Stimulated activated naive CD8-positive, alpha-beta T cell treated with anti-CD3 and anti-CD28 coated beads, Interleukin-15, Interleukin-2, amounts not matched to agents 100 U/mL and 50 U/mL, for 24 hours (primary cell): ENCODE measurements at regions not wholly inside any gene's neighbourhood (a gene's known extent, or its start where the extent isn't known, plus 50 kb on each side); places are given as distances from the start of the nearest gene placed in this dataset.

Source experiments
- ATAC-seq: fragments of 150-1000 bp; cut with Tn5 transposase; one replicate; pipeline ENCODE4 v1.10.0; 2021
- DNase-seq: peaks from one replicate; pipeline ENCODE4 v3.0.0; 2021

DNA sequence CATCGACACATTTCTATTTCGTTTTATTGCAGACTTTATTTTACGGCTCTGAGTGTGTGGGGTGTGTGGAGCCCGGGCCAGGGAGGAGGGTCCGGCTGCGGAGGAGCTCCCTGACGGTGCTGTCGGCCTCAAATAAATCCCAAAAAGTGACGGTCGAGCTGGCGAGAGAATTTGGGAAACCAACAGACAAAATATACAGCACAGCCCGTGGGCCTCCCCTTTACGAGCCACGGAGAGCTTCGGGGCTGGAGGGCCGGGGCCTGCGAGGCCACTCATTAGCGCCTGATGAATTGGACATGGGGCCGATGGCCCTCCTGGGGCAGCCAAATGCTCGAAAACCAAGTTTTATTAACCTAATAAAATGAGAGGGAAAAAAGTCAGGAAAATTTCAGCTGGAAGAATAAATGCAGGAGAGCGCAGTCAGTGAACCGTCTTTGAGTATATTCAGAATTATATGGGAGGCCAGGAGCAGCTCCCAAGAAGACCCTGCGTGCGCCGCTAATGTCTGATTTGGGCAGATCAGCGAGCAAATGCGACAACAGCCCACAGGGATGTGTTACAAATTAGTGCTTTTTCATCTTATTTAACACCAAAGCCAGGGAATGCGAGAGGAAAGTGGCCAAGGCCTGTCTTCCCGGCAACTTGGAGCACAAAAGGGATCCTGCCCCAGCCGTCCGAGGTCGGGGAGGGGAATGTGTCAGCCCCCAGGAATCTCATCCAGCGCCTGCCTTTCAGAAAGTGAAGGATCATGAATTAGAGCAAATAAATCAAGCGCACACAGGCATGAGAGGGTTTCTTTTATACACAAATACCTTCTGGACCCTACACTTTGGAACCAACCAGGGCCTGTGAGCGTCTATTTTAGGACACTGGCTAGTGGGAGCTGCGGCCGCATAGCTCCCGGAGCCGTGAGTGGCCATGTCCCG, 249.1 kb downstream of the C16orf95 start:
- ATAC-seq, result no peak
- DNase-seq, result no peak

DNA sequence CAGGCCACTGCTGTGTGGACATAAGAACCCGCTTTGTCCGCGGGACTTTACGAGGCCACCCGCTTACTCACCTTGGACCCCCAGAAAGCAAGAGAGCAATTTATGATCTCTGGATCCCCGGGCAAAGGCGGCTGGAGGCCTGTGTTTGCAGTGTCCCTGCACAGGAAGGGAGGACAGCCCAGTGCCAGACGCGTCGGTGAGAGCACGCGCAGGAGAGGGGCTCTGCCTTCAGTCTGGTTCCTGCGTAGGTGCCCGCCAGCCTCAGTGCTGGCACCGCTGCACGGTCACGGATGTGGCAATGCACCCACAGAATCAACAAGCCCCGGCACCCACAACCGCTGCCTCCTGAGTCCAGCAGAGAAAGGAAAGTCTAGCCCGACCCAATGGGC, 248.4 kb downstream of the C16orf95 start:
- ATAC-seq (no peak), DNase-seq (no peak)

DNA sequence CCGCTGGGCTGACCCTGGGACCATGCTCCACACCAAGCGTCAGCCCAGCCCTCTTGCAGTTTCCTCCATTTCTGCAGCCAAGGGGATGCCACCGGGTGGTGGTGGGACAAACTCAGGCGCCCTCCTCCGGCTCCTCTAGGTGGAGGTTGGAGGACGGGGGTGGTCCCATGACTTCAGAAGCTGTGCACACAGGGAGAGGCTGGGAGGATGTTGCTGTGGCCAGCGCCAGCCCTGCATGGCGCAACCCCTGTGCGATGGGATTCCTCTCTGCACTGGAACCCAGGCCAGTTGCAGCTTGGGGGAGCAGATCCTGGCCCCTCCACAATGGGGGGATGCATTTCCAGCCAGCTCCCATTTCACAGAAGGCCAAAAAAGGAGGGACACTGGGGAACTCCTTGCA, 246.5 kb downstream of the C16orf95 start:
- no peak for DNase-seq
- no peak for ATAC-seq

DNA sequence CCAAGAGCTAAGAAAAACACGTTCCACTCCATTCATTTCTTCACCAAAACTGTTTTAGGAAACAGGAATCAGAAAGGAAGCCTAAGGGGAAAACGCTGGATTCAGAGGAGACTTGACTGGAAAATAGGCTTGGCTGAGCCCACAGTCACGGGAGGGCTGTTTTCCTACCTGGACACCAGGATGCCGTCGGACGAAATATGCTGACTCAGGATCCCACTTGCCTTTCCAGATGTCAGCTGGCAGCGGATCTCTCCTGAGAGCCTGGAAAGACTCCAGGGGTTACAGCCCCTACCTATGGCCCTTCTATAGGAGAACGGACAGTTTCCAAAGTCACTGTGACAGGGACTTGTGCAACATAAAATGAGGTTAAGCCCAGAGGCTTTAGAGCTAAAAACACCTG, 245.1 kb downstream of the C16orf95 start:
- ATAC-seq (no peak), DNase-seq (no peak)

DNA sequence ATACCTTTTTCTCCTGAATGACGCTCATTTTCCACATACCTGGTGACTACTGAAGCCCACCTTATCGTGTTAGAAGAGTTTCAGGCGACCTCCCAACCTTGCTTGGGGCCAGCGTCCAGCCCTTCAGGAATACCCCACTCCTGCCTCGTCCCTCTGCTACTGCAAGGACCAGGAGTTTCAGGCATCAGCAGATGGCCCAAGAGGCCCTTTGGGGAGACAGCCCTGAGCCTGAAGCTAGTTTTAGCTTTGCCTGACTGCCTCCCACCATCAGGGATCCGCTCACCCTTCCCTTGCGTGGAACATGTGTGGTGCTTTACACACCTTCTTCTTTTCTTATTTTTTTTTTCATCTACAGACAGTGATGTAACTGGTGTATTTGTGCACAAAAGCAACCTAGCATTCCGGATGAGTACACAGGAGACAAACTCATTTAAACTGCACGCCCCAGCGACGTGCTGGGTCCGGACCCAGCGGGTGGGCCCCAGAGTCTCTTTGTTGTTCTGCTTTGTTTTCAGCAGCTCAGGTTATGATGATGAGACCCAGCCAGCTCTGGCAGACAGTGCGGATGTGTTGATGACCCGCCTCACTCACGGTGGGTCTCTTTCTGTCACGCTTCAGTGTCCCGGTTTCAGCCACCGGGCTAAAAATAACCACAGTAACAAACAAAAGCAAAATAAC, 242.4 kb downstream of the C16orf95 start:
- no peak for ATAC-seq
- no peak for DNase-seq

DNA sequence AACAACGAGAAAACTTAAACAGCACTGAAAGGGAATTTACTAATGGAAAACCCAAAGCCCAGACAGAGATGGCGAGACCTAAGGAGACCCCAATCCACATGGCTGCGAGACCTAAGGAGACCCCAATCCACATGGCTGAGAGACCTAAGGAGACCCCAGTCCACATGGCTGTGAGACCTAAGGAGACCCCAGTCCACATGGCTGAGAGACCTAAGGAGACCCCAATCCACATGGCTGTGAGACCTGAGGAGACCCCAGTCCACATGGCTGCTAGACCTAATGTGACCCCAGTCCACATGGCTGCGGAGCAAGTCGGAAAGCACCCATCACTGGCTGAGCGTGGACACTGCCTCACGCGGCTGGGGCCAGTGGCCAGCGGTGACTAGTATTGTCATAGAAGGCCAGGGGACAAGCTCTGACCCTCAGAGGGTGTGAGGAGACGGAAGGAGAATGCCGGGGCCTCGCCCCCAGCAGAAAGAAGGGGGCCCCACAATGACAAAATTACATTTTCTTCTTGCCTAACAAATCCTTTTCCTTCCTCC, 241.8 kb downstream of the C16orf95 start:
- DNase-seq (no peak), ATAC-seq (no peak)

DNA sequence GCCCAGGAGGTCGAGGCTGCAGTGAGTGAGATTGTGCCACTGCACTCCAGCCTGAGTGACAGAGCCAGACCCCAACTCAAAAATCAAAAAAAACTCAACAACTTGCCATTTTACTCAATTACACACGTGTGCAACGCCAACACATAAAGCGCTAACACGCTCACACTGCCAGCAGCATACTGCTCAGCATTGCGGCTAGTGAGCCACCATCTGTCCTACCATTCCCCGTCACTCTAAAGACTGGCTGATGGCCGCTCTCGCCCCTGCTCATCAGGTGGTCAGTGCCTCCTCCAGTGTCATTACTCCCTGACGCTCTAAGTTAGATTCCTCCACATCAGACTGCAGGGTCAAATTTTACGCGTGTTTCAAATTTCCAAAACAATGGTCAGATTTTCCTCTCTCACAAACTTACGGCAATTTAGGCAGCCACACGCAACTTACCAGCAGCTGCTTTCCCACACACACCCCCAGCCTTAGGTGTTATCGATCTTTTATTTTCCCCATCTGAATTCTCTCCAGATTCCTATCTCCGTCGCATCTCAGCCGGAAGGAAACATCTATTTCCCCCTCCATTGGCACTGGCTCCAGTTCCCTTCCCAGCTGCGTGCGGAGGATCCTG, 240.8 kb downstream of the C16orf95 start:
- no peak for ATAC-seq
- DNase-seq, result no peak

DNA sequence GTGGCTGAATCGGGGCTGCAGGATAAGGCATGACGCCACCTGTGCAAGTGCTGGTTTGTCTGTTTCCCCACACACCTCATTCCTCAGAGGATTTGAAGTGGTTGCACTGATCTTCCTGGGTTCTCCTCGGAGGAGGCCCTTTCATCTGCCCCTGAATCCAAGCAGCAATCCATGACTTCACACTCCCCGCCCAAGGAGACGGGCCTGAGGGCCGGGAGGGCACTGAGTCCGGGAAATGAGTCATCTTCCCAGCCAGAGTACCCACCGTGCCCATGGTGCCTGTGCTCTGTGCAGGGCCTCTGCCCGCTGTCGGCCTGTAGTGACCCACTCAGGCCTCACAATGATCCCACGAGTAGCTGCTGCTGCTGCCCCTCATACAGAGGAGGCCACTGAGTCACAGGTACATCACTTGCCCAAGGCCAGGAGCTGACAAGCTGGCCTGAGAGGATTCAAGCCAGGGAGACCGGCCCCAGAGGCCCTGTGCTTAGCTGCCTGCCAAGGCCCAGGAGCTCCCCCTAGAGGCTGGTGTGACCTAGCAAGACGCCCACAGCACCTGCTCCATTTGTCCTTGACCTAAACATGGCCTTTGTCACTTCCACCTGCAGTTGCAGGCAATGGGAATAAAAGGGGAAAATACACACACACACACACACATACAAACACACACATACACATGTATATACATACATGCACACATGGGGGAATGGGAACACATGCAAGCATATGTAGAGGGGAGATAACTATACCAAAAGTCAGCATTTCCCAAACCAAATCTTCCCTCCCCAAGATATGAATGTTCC, 240.0 kb downstream of the C16orf95 start:
- DNase-seq (peak; percentile 68), ATAC-seq (no peak)

DNA sequence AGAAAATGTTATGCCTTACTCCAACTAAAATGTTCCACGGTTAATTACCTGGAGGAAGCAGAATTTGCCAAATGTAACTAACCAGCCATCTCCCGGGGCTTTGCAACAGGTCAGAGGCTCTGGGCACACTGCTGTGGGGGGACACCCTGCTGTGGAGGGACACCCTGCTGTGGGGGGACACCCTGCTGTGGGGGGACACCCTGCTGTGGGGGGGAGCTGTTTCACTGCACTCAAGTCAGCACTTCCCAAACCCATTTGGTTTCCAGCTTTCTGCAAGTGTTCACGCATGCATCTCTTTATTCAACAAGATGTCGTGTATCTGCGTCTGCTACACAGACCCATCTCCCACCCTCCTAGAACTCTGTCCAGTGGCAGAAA, 239.5 kb downstream of the C16orf95 start:
- ATAC-seq (no peak), DNase-seq (no peak)

DNA sequence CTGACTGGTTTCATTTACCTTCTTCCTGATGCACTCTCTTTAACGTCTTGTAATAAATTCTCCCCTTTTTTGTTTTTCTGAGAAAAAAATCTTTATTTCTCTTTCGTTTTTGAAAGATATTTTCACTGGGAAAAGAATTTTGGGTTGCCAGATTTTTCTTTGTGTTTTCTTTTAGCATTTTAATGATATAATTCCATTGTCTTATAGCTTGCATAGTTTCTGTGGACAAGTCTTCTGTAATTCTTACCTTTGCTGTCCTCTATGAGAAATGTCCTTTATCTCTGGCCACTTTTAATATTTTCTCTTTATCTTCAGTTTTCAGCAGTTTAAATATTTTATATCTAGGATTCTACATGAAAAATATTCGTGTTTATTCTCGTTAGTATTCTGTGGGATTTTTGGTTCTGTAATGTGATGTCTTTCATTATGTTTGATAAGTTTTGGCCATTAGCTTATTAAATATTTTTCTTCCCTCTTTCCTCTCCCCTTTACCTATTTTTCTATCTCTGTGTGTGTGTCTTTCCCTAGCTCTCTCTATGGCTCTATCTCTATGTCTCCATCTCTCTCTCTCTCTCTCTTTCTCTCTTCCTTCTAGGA, 236.5 kb downstream of the C16orf95 start:
- no peak for DNase-seq
- no peak for ATAC-seq

DNA sequence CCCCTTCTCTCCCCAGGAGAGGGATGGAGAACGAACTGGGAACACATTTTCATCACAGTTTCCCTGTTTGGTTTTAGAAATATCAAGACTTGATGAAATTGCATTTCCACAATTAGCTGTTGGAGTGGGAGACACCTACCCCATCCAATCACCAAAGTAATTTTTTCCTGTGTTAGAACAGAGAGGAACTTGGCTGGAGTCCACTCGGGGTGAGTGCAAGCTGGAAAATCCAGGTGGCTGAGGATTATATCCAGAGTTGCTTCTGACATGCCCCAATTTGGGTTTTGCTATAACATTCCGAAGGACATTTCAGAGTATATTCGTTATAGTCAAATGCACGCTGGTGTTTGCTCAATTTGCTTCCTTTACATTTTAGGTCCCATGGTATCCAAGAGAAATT, 231.8 kb downstream of the C16orf95 start:
- DNase-seq (no peak), ATAC-seq (no peak)

DNA sequence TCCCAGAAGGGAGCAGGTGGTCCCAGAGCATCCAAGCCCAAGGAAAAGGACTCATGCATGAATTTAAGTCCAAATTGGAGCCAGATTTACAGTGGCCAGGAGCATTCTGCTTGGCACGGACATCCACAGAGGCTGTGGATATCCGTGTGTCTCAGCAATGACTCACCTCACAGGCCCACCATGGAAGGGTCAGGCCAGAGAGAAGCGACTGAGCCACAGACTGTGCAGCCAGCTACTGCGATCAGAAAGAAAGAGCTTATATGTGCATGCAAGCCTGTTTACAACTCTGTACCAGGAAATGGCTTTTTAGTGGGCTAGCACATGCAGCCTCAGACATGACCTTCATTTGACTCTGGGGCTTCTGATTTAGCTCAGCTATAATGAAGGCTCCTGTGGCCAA, 231.0 kb downstream of the C16orf95 start:
- DNase-seq, result no peak
- ATAC-seq, result no peak

DNA sequence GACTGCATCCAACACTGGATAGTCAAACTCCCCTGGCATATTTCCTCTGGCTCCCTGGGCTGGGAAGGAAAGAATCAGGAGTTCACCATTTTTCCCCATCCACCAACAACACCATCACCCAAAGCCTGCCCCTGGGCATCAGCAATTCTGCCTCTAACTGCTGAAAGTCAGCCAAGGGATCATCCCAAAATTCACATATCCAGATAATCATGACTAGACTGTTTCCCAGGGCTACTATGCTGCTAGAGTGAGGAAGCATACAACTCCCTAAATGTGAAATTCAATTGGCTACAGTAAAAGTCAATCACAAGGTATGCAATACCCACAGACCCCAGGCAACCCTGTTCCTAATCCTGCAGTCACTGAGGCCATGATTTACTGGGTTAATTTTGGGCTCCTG, 230.6 kb downstream of the C16orf95 start:
- DNase-seq, result no peak
- no peak for ATAC-seq

DNA sequence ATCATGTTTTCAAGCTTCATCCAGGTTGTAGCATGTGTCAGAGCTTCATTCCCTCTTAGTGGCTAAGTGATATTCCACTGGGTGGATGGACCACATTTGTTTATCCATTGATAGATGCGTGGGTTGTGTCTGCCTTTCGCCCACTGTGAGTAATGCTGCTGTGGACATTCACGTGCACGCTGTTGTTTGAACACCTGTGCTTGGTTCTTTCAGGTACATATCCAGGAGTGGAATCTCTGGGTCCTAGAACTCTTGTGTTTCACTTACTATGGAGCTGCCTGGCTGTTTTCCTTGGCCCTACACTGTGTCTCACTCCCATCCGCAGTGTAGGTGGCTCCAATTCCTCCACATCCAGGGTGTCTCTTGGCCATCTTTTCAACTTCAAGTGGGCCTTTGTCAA, 224.2 kb downstream of the C16orf95 start:
- DNase-seq (no peak), ATAC-seq (no peak)

DNA sequence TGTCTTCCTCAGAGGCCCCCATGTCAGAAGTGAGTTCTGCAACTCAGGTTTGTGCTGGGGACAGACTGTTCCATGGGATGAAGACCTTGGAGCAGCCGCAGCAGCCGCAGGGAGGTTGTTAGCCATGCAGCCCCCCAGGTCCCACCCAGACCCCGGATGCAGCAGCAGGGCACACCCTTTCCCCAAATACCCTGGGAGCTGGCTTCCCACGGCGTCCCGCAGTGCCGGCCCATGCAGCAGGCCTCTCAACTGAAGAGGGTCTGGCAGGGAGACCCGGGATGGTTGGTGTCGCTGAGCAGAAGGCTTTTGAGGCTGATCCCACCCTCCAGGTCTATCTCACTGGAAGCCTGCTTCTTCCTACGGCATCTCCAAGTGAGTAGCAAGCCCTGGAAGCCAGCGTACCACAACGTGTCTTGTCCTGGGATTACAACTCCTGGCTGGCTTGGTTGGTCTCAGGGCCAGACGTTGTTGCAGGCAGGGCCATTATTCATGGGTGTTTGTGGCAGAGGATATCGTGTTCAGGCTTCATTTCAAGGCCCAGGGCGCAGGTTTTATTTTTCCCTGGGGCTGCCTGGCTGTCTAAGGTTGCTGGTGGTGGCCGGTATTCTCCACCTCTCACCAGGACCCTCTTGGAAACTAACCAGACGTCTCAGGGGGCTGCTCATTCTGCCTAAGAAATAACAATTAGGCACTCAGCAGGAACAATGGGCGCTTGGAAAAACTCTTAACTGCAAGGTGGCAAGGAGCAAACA, 223.2 kb downstream of the C16orf95 start:
- no peak for ATAC-seq
- no peak for DNase-seq

DNA sequence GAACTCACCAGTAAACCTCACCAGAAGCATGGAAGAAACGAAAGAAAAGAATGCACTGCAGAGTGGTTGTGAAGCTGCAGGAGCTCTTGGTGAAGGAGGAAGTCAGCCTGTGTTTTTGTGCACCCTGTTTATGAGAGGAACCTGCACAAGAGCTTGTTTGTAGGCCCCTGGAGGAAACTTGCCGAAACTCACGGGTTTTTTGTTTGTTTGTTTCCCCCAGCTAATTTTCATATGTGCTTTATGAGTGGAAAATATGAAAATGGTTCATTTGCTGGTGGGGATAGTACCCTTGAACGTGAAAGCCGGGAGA, 222.7 kb downstream of the C16orf95 start:
- DNase-seq (no peak), ATAC-seq (no peak)

DNA sequence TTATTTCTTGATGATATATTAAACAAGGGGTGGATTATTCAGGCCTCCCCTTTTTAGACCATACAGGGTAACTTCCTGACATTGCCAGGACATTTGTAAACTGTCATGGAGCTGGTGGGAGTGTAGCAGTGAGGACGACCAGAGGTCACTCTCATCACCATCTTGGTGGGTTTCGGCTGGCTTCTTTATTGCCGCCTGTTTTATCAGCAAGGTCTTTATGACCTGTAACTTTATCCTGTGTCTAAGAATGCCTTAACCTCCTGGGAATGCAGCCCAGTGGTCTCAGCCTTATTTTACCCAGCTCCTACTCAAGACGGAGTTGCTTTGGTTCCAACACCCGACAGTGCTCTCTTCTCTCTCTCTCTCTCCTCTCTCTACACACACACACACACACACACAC, 221.9 kb downstream of the C16orf95 start:
- no peak for ATAC-seq
- DNase-seq, result no peak

DNA sequence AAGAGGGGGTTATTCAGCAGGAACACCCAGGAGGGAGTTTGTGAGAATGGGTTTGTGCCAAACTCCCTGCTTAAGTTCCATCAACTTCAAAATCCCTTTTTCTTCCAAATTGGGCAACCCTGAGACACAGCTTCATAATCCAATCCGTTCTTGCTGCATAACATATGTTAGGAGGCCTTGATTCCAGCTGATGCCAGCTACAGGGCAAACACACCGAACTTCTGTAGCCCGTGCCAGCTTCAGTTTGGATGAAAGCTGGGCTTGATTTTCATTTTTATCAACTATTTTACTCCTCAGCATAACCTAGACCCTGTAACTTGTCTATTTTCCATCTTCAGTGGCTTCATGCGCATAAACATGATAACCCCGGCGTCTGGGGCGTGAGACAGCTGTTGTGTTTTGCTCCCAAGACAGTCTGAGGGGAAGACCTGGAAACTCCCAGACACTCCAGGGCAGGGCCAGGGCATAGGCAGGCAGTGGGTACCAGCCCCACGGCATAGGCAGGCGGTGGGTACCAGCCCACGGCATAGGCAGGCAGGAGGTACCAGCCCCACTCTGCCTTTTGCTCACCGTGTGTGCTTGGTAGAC, 220.4 kb downstream of the C16orf95 start:
- no peak for DNase-seq
- no peak for ATAC-seq

DNA sequence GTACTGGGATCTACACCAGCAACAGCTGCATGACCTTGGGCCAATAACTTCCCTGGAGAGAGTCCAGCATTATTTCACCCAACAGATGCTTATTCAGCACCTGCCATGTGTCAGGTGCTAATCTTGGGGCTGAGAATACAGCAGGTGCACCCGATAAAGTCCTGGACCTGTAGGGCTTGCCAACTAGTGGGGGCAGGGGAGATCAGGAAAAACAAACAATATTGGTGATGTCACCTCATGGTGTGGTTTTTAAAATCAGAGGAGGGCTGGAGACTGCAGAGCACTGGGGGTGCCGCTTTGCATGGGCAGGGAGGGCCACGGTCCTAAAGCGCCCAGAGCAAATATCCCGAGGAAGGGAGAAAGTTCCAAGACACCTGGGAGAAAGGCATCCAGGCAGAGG, 218.8 kb downstream of the C16orf95 start:
- DNase-seq (no peak), ATAC-seq (no peak)

DNA sequence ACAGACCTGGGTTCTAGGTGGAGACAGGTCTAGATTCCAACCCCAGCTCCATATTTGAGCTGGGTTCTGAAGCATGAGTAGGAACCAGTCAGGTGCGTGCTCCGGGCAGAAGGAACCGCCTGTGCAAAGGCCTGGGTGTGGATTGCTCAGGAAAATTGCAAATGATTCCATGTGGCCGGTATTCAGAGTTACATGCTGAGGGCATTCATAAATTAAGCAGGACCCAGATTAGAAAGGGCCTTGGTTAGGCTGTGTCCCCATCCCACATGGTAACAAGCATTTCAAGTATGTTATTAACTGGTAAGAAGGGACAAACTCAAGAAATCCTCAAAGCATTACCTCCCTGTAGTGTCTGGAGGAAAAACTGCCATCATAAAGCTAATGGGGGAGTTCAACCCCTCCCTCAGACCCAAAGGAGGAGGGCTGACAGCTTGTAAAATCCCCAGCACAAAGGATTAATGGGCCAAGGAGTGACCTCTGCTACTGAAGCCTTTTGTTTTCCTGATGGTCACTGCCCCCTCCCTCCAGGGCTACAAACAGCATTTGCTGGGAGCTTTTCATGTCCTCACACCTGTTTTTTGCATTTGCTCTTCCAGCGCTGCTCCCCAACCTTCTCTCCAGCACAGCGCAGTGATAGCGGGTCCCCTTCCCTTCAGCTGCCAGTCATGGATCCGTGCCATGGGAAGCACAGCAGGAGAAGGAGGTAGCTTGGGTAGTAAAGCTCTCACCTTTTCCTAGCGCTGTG, 218.0 kb downstream of the C16orf95 start:
- DNase-seq, result no peak
- no peak for ATAC-seq
